Thyroid gland (tissue), 4 donors: ENCODE measurements at regions not wholly inside any gene's neighbourhood (a gene's known extent, or its start where the extent isn't known, plus 50 kb on each side); places are given as distances from the start of the nearest gene placed in this dataset.

Experiments
- POLR2A ChIP-seq, 2 donors: fragments of 450-650 bp; IDR thresholded peaks; one replicate each; pipeline ENCODE4 v1.6.1; 2017; ENCODE audit warnings: antibody characterized with exemption in 2 of 2, mild to moderate bottlenecking in 2 of 2, moderate library complexity in 1 of 2
- TF ChIP-seq, protein P1 (sequence below), 6 experiments: fragments of 200-600 bp in 3 of 6; fragments of 450-650 bp in 3 of 6; sonication (generic) in 3 of 6; IDR thresholded peaks; one replicate each; pipeline ENCODE4 v1.5.1; 2016 to 2019; ENCODE audit warnings: antibody characterized with exemption in 6 of 6, mild to moderate bottlenecking in 2 of 6, inconsistent platforms in 1 of 6, moderate library complexity in 1 of 6

DNA sequence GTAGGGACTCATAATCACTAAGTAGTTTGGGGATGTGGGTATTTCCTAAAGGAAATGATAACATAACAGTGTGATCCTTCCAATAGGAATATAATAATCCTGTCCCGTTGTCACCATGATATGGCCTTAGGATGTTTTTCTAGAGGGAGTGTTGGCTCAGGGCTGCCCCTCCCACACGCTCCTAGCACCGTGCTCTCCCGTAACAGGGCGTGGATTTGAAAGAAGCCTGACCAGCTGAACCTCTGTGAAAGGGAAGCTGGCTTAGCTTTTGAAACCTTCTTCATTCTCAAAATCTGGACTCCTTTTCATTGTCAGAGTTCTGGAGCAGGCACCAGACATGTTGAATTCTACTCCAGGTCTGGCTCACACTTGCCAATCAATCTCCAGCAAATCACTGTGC lies 103.4 kb upstream of the SASH1 start:
- TF ChIP-seq POLR2A (IDR thresholded peaks at IDR 0.05) = no peak
- TF ChIP-seq, protein P1, sequence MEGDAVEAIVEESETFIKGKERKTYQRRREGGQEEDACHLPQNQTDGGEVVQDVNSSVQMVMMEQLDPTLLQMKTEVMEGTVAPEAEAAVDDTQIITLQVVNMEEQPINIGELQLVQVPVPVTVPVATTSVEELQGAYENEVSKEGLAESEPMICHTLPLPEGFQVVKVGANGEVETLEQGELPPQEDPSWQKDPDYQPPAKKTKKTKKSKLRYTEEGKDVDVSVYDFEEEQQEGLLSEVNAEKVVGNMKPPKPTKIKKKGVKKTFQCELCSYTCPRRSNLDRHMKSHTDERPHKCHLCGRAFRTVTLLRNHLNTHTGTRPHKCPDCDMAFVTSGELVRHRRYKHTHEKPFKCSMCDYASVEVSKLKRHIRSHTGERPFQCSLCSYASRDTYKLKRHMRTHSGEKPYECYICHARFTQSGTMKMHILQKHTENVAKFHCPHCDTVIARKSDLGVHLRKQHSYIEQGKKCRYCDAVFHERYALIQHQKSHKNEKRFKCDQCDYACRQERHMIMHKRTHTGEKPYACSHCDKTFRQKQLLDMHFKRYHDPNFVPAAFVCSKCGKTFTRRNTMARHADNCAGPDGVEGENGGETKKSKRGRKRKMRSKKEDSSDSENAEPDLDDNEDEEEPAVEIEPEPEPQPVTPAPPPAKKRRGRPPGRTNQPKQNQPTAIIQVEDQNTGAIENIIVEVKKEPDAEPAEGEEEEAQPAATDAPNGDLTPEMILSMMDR (IDR thresholded peaks at IDR 0.05) = no peak
